ENCODE measurements at regions not wholly inside any gene's neighbourhood (a gene's known extent, or its start where the extent isn't known, plus 50 kb on each side); places are given as distances from the start of the nearest gene placed in this dataset.

DNA sequence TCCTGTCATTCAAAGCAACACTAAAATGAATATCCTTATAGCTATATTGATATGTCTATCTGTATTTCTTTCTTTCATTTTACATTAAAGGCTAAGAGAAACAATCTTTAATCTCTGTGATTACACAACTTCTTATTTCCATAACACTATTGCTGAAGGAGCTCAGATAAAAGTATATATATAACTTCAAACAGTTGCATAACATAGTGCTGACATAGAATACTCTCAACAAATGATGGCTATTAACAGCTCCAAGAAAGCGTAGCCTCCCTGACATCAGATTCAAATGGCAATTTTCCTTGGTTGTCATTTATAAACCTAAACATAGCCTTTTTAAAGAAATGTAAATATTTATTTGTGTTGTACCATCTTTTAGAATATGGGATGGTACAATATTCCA, 116.6 kb upstream of the PTPRG start:
- Histone ChIP-seq H3K36me3 (no peaks in the 10 kb centered on the region), H3K27me3 (no peaks in the 10 kb centered on the region), H3K4me3 (no peak overlapping the region), H3K27ac (no peak overlapping the region), H3K9me3 (replicated peaks) (no peaks in the 10 kb centered on the region), H3K4me1 (0 out of 2 replicates have a peak, but pooled peaks cover 5% of the 10 kb centered on the region)
- no peak for DNase-seq

DNA sequence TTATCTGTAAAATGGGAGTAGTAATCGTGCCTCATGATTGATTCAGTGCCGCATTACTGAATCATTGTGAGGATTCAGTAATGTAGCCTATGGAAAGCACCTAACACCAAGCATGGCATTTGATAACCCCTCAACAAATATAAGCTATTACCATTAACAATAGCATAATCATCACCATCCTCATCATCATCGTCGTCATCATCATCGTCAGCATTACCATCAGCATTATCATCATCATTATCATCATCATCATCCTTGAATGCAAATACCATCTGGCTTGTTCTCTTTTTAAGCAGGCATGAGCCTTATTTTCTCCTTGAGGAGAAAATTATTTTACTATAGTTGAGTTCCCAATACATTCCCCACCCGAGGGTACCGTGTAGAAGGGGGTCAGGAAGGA, 115.4 kb upstream of the PTPRG start:
- H3K27ac ChIP-seq = no peak overlapping the region
- no peaks in the 10 kb centered on the region for H3K36me3 ChIP-seq
- 0 out of 2 replicates have a peak, but pooled peaks cover 5% of the 10 kb centered on the region for H3K4me1 ChIP-seq
- H3K27me3 ChIP-seq = no peaks in the 10 kb centered on the region
- H3K9me3 ChIP-seq (replicated peaks) = no peaks in the 10 kb centered on the region
- H3K4me3 ChIP-seq = no peak overlapping the region
- no peak for DNase-seq

DNA sequence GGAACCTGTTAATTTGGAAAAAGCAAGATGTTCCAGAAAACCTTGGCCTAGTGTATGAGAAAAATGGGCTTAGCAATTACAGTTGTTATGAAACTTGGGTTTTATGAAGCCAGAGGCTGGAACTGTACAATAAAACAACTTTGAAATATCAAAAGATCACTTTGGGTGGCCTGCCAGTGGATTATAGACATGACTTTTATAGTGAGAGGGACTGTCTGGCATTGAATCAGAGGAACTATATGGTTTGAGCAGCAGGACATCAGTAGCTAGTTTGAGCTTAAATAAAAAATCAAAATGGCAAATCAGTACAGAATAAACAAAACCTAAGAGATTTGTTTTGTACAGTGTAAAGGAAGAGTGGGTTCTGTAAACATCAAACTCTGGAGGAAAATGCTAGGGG, 115.0 kb upstream of the PTPRG start:
- no peaks in the 10 kb centered on the region for H3K36me3 ChIP-seq
- no peak overlapping the region for H3K27ac ChIP-seq
- no peak overlapping the region for H3K4me3 ChIP-seq
- no peak for DNase-seq
- no peaks in the 10 kb centered on the region for H3K9me3 ChIP-seq (replicated peaks)
- no peaks in the 10 kb centered on the region for H3K27me3 ChIP-seq
- H3K4me1 ChIP-seq = 0 out of 2 replicates have a peak, but pooled peaks cover 5% of the 10 kb centered on the region

DNA sequence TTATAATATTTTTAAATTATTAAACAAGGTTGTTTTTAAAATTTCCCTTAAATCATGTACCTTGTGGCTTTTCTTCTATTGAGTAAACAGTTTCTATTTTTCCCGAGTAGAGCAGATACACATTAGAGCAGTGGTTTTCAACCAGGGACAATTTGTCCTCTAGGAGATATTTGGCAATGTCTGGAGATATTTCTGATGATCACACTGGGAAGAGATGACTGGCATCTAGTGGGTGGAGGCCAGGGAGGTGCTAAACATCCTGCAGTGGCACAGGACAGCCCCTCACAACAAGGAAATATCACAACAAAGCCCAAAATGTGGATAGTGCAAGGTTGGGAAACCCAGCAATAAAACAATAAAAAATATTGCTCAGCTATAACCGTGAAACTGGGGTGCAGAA, 113.0 kb upstream of the PTPRG start:
- Histone ChIP-seq H3K36me3 (no peaks in the 10 kb centered on the region), H3K9me3 (replicated peaks) (no peaks in the 10 kb centered on the region), H3K4me1 (0 out of 2 replicates have a peak, but pooled peaks cover 5% of the 10 kb centered on the region), H3K27ac (no peak overlapping the region), H3K27me3 (no peaks in the 10 kb centered on the region), H3K4me3 (no peak overlapping the region)
- no peak for DNase-seq

DNA sequence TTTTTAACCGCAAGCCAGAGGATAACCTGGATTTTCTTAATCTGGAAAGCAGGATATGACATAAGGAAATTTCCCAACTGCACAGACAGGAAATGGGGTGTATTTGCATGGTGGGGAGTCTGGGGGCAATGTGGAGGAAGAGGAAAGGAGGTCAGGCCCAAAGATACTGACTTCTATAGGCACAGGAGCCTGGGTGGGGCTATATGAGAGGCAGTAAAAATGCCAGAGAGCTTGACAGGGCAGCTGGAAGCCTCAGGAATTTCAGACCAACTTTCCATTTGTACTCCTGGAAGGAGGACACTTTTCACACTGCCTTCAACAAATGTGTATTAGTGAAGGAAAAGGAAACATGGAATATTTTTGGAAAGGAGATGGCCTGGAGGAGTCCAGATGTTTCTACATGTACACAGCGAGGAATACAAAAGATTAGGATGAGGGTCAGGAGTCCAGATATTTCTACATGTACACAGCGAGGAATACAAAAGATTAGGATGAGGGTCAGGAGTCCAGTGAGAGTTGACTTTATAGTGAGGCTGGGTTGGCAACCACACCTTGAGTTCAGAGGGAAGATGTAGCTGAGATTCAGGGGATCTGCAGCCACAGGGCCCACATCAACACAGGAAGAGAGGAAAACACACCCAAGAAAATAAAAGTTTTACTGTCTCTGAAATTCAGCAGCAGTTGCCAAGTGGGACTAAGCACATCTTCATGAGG, 111.9 kb upstream of the PTPRG start:
- no peak overlapping the region for H3K4me3 ChIP-seq
- no peak overlapping the region for H3K27ac ChIP-seq
- no peak for DNase-seq

DNA sequence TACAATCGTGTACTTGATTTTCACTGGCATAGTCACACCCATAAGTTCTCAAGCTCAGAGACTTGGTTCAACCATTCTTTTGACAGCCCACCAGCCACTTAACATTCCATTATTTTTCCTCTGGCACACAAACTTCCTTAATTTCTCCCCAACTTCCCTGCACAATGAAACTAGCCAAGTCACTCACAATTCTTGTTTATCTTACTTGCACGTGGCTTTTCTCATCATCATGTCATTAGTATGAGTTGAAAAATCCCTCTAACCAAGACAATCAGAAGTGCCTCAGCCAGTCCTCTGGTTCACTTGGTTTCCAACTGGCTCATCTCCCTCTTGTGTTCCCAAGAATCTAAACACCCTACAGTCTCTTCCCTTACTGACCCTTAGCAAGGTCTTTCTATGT, 110.5 kb upstream of the PTPRG start:
- Histone ChIP-seq H3K27me3 (no peaks in the 10 kb centered on the region), H3K27ac (no peak overlapping the region), H3K4me3 (no peak overlapping the region), H3K9me3 (replicated peaks) (no peaks in the 10 kb centered on the region), H3K4me1 (no peaks in the 10 kb centered on the region), H3K36me3 (no peaks in the 10 kb centered on the region)
- DNase-seq = no peak

More for the DNA sequence above, 111.9 kb upstream of the PTPRG start:
- Histone ChIP-seq H3K36me3 (no peaks in the 10 kb centered on the region), H3K4me1 (no peaks in the 10 kb centered on the region), H3K27me3 (no peaks in the 10 kb centered on the region), H3K9me3 (replicated peaks) (no peaks in the 10 kb centered on the region)

DNA sequence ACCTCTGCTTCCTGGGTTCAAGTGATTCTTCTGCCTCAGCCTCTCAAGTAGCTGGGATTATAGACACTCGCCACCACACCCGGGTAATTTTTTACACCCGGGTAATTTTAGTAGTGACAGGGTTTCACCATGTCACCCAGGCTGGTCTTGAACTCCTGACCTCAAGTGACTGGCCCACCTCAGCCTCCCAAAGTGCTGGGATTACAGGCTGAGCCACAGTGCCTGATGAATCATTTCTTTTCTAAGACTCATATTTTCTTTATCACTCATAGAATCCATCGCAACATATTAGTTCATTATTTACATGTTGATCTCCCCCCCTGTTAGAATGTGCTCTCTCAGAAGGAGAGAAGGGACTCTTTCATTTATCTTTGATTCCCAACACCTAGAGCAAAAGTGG, 109.5 kb upstream of the PTPRG start:
- Histone ChIP-seq H3K36me3 (no peaks in the 10 kb centered on the region), H3K9me3 (replicated peaks) (no peaks in the 10 kb centered on the region), H3K4me1 (no peaks in the 10 kb centered on the region), H3K27ac (no peak overlapping the region), H3K4me3 (no peak overlapping the region), H3K27me3 (no peaks in the 10 kb centered on the region)
- DNase-seq = no peak

DNA sequence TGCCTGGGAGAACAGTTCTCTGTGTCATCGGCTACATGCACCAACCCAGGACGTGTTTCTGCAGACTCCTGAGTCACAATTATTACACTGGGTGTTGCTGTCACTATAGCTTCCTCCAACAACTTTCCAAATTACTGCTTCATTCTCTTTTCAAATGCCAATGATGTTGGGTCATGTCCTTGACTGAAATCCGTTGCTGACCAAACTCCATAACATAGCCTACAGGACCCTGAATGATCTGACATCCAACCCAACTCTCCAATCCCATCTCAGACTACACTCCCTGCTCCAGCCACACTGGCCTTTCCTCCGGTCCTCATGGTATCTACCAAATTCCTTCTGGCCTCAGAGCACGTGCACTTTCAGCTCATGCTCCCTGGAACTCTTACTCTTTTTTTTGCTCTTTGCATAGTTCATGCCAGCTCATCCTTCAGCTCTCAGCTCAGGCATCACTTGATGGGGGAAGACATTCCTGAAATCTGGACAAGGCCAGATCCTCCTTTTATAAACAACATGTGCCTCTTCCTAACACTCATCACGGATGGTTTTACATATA, 108.8 kb upstream of the PTPRG start:
- Histone ChIP-seq H3K27me3 (no peaks in the 10 kb centered on the region), H3K4me1 (no peaks in the 10 kb centered on the region), H3K4me3 (no peak overlapping the region), H3K27ac (no peak overlapping the region), H3K9me3 (replicated peaks) (no peaks in the 10 kb centered on the region), H3K36me3 (no peaks in the 10 kb centered on the region)
- no peak for DNase-seq

DNA sequence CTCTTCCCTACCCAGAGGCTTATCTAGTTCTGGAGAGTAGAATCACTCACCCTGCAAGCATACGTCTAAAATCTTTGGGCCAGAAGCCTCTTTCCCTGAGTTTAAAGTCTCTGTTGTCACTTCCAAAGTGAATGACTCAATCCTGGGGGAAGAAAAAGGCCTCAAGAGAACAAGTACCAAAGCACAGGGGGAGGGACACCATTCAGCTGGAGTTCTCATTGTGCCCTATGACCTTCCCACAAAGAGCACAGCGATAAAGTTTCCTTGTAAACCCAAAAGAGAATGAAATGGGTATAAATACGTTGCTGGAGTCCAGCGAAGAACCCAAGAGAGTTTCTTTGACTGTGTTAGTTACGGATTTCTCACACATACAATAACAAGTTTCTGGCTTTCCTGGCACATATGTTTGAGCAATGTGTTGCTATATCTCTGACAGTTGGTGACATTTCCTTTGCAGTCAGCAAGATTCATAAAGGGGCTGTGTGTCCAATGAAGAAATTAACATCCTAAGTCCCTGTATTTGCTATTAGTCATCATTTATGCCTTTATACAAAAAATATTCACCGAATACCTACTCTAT, 107.3 kb upstream of the PTPRG start:
- H3K4me1 ChIP-seq = no peaks in the 10 kb centered on the region
- H3K27me3 ChIP-seq = no peaks in the 10 kb centered on the region
- H3K9me3 ChIP-seq (replicated peaks) = no peaks in the 10 kb centered on the region
- no peak overlapping the region for H3K4me3 ChIP-seq
- no peak overlapping the region for H3K27ac ChIP-seq
- no peaks in the 10 kb centered on the region for H3K36me3 ChIP-seq
- no peak for DNase-seq

DNA sequence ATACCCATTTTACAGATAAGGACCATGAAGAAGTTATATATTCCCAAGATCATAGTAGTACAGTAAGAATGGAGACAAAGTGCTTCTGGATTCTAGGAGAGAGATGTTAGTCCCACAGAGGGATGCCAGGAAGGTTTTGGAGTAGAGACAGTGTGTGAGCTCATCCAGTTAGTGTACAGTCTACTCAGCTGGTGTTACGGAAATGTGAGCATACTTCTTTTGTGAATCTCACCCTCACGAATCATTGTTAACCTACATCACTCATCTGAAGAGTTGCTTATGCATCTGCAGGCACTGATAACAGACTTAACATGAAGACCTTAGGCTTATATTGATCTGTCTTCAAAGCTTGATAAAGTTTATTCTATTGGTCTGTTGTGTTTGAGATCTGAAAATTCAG, 106.6 kb upstream of the PTPRG start:
- DNase-seq = no peak
- H3K9me3 ChIP-seq (replicated peaks) = no peaks in the 10 kb centered on the region

DNA sequence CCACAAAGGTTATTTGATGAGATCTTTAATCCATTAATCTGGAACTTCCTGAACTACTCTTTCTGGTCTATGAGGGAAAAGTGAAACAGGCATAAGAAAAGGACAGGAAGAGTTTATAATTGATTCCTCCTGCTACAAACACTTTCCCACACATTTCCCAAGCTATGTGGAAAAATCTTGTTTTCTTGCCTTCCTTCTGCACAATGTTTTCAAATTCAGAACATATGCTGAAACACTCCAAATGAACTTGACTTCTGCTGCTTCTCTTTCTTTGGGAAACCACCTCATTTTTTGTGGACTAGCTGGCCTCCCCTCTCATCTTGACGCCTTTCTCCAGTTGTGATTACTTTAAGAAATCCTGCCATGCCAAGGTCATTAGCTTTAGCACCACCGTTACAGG, 100.7 kb upstream of the PTPRG start:
- Histone ChIP-seq H3K27ac (no peak overlapping the region), H3K4me3 (no peak overlapping the region), H3K27me3 (no peaks in the 10 kb centered on the region), H3K4me1 (no peaks in the 10 kb centered on the region), H3K36me3 (no peaks in the 10 kb centered on the region), H3K9me3 (replicated peaks) (no peaks in the 10 kb centered on the region)
- DNase-seq = no peak

More for the DNA sequence above, 106.6 kb upstream of the PTPRG start:
- Histone ChIP-seq H3K36me3 (no peaks in the 10 kb centered on the region), H3K27me3 (no peaks in the 10 kb centered on the region), H3K4me1 (no peaks in the 10 kb centered on the region), H3K27ac (no peak overlapping the region), H3K4me3 (no peak overlapping the region)

DNA sequence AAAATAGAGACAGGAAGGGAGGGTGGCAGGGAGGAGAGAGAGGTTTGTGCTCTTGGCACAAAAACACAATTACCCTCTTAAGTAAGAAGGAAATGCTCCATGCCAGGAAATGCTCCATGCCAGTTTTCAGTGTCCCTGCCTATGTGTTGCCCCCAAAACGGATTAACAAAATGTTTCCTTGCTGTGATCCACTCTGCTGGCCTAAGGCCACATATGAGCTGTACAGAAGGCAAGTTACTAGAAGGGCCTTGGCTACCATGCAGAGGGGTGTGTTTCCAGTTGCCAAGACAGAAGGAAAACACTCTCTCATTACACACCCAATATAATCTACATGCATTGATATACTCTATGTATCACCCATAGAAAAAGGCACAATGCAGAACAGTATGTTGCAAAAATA, 98.2 kb upstream of the PTPRG start:
- Histone ChIP-seq H3K36me3 (no peaks in the 10 kb centered on the region), H3K4me1 (no peaks in the 10 kb centered on the region), H3K27ac (no peak overlapping the region), H3K9me3 (replicated peaks) (no peaks in the 10 kb centered on the region), H3K27me3 (no peaks in the 10 kb centered on the region), H3K4me3 (no peak overlapping the region)
- DNase-seq = no peak

DNA sequence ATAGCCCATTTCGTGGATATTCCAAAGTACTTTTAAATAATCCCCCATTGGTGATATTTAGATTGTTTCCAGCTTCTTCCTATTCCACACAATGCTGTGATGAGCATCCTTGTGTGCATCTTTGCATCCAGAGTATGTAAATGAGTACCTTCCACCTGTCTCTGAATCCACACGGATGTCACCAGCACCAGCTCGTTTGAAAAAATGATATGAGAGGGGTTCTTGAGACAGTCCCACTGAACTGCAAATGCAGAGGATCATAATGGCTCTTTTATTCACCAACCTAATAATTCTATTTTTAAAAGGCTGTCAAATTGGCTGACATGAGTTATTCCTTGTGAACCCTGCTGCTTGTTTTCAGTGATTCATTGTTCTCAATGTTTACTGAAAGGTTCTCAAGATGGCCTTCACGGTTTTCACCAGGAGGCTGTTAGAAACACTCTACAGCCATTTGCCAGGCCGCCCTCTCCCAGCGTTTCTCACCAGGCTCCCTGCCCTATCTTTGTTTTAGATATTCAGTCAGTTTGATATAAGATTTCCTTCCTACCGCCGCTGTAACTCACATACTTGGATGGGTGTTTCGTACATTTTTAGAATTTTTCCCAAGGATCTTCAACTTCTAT, 96.7 kb upstream of the PTPRG start:
- Histone ChIP-seq H3K4me1 (no peaks in the 10 kb centered on the region), H3K4me3 (no peak overlapping the region), H3K9me3 (replicated peaks) (no peaks in the 10 kb centered on the region), H3K27ac (no peak overlapping the region), H3K27me3 (no peaks in the 10 kb centered on the region), H3K36me3 (no peaks in the 10 kb centered on the region)
- no peak for DNase-seq

DNA sequence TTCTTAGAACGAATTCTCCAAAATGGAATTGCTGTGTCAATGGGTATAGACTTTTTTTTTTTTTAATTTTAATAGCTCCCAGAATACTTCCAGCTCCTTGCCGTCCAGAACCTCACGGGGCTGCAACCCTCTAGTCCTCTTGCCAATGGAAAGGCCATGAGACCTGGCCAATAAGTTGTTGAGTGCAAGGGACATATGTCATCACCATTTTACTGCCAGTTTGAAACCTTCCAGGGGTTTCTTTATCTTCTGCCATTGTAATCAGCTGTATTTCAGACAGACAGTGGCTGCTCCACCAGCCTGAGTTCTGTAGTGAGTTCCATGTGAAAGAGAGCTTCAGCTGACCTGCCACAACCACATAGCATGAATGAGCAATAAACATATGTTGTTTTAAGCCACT, 95.0 kb upstream of the PTPRG start:
- H3K9me3 ChIP-seq (replicated peaks) = no peaks in the 10 kb centered on the region
- no peaks in the 10 kb centered on the region for H3K27me3 ChIP-seq
- no peak overlapping the region for H3K27ac ChIP-seq
- H3K4me3 ChIP-seq = no peak overlapping the region
- no peaks in the 10 kb centered on the region for H3K36me3 ChIP-seq
- no peaks in the 10 kb centered on the region for H3K4me1 ChIP-seq
- DNase-seq = no peak

DNA sequence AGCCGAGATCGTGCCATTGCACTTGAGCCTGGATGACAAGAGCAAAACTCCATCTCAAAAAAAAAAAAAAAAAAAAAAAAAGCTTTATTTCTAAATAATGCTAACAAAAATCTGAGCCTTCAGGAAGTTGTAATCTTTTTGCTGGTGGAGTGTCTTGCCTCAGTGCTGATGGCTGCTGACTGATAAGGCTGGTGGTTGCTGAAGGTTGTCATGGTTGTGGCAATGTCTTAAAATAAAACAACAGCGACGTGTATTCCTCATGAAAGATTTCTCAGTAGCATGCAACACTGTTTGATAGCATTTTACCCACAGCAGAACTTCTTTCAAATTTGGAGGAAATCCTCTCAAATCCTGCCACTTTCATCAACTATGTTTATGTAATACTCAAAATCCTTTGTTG, 77.4 kb upstream of the PTPRG start:
- H3K27ac ChIP-seq = no peak overlapping the region

More for the DNA sequence above, 77.4 kb upstream of the PTPRG start:
- Histone ChIP-seq H3K9me3 (replicated peaks) (no peaks in the 10 kb centered on the region), H3K4me3 (no peak overlapping the region), H3K4me1 (no peaks in the 10 kb centered on the region), H3K36me3 (no peaks in the 10 kb centered on the region), H3K27me3 (no peaks in the 10 kb centered on the region)
- no peak for DNase-seq
